ENCODE measurements at regions not wholly inside any gene's neighbourhood (a gene's known extent, or its start where the extent isn't known, plus 50 kb on each side); places are given as distances from the start of the nearest gene placed in this dataset.

DNA sequence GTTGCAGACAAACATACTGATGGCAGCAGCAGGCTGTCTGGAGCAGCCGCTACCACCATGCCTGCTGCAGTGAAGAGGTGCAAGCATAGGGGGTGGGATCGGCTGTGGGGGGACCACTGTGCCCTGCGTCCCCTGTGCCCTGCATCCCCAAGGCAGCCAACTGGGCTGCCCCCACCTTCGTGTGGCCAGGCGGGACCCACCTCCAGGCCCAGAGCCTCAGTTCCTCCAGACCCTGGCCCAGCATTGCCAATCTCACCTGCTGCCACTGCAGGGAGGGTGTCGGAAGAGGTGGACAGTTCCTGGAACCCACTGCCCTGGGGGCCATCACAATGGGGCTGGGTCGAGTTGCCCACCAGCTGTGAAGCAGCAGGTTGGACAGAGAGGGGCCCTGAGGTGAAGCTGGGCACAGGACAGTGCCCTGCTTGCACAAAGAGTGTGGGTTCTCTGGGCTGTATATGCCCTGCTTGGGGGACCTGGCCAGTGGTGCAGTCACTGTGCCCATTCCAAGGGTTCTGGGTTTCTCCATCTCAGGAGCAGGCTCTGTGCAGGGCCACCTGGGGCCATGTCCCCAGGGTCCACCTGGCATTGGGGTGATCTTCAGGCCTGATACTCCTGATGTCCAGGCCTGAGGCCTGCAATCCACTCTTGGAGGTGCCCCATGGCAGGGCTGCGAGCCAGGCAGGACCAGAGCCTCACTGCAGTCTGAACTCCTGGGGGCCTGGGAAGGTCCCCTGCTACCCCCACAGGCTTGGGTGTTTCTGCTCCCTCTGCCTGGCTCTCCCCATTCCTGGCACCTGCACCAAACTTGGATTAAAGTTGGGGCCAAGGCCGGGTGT lies 261.4 kb upstream of the NRIP1 start:
- no peak for TF ChIP-seq RAD21 (IDR thresholded peaks at IDR 0.05; ENCODE audit: insufficient read depth, low read depth, low read length)
- TF ChIP-seq, protein P1, sequence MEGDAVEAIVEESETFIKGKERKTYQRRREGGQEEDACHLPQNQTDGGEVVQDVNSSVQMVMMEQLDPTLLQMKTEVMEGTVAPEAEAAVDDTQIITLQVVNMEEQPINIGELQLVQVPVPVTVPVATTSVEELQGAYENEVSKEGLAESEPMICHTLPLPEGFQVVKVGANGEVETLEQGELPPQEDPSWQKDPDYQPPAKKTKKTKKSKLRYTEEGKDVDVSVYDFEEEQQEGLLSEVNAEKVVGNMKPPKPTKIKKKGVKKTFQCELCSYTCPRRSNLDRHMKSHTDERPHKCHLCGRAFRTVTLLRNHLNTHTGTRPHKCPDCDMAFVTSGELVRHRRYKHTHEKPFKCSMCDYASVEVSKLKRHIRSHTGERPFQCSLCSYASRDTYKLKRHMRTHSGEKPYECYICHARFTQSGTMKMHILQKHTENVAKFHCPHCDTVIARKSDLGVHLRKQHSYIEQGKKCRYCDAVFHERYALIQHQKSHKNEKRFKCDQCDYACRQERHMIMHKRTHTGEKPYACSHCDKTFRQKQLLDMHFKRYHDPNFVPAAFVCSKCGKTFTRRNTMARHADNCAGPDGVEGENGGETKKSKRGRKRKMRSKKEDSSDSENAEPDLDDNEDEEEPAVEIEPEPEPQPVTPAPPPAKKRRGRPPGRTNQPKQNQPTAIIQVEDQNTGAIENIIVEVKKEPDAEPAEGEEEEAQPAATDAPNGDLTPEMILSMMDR (IDR thresholded peaks at IDR 0.05 in 2 of 3, conservative IDR thresholded peaks at IDR 0.05 in 1 of 3; ENCODE audit: control insufficient read depth in 2 of 3, extremely low read depth in 1 of 3, insufficient read depth in 1 of 3, low read depth in 3 of 3, low read length in 3 of 3), result no peak
- TF ChIP-seq, protein P2, sequence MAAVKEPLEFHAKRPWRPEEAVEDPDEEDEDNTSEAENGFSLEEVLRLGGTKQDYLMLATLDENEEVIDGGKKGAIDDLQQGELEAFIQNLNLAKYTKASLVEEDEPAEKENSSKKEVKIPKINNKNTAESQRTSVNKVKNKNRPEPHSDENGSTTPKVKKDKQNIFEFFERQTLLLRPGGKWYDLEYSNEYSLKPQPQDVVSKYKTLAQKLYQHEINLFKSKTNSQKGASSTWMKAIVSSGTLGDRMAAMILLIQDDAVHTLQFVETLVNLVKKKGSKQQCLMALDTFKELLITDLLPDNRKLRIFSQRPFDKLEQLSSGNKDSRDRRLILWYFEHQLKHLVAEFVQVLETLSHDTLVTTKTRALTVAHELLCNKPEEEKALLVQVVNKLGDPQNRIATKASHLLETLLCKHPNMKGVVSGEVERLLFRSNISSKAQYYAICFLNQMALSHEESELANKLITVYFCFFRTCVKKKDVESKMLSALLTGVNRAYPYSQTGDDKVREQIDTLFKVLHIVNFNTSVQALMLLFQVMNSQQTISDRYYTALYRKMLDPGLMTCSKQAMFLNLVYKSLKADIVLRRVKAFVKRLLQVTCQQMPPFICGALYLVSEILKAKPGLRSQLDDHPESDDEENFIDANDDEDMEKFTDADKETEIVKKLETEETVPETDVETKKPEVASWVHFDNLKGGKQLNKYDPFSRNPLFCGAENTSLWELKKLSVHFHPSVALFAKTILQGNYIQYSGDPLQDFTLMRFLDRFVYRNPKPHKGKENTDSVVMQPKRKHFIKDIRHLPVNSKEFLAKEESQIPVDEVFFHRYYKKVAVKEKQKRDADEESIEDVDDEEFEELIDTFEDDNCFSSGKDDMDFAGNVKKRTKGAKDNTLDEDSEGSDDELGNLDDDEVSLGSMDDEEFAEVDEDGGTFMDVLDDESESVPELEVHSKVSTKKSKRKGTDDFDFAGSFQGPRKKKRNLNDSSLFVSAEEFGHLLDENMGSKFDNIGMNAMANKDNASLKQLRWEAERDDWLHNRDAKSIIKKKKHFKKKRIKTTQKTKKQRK (IDR thresholded peaks at IDR 0.05; ENCODE audit: low read depth, low read length), result no peak
- TF ChIP-seq, protein P3, sequence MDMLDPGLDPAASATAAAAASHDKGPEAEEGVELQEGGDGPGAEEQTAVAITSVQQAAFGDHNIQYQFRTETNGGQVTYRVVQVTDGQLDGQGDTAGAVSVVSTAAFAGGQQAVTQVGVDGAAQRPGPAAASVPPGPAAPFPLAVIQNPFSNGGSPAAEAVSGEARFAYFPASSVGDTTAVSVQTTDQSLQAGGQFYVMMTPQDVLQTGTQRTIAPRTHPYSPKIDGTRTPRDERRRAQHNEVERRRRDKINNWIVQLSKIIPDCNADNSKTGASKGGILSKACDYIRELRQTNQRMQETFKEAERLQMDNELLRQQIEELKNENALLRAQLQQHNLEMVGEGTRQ (IDR thresholded peaks at IDR 0.05; ENCODE audit: borderline replicate concordance, low read depth, low read length), result no peak
- no peak for TF ChIP-seq CREB1 (IDR thresholded peaks at IDR 0.05; ENCODE audit: low read depth)
- TF ChIP-seq HDAC6 (IDR thresholded peaks at IDR 0.05; ENCODE audit: unreplicated experiment), result no peak
- TF ChIP-seq CEBPB (IDR thresholded peaks at IDR 0.05; ENCODE audit: borderline replicate concordance in 1 of 2, low read depth in 2 of 2, low read length in 2 of 2), result no peak
- no peak for TF ChIP-seq CHD2 (IDR thresholded peaks at IDR 0.05; ENCODE audit: borderline replicate concordance, low read depth, low read length)
- no peak for TF ChIP-seq BCL11A (IDR thresholded peaks at IDR 0.05; ENCODE audit: low read depth, low read length)
